T1000 (cell line): ENCODE measurements at regions not wholly inside any gene's neighbourhood (a gene's known extent, or its start where the extent isn't known, plus 50 kb on each side); places are given as distances from the start of the nearest gene placed in this dataset.

ENCODE experiments used
- DNase-seq: peaks from one replicate; lab custom pipeline; 2025; ENCODE audit warnings: mixed read lengths; lab: John Stamatoyannopoulos, UW

GRCh38 chr6:95243053-95243452 lies 334.3 kb upstream of the MANEA start:
- DNase-seq: no peak

- no peak for DNase-seq
Measured at GRCh38 chr6:95244751-95245150, 332.6 kb upstream of the MANEA start.

GRCh38 chr6:95248499-95248898 lies 328.8 kb upstream of the MANEA start:
- no peak for DNase-seq

DNA sequence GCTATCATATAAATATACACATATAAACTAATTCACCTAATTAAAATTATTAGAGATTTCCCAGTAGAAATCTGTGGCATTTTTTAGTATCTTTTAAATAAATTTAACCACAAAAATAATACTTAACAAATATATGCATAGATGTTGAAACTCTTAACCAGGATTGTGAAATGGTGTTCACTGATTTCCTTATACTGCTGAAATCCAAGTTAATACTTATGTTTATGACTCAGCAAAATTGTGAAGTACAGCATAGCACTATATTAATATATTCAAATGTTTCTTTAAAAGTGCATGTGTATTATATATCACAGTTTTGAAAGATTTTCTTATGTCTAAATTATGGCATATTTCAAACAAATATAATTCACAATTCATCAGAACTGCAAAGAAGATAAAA lies 328.2 kb upstream of the MANEA start:
- DNase-seq: no peak

- DNase-seq: no peak
Measured at GRCh38 chr6:95249661-95250060, 327.7 kb upstream of the MANEA start.

DNA sequence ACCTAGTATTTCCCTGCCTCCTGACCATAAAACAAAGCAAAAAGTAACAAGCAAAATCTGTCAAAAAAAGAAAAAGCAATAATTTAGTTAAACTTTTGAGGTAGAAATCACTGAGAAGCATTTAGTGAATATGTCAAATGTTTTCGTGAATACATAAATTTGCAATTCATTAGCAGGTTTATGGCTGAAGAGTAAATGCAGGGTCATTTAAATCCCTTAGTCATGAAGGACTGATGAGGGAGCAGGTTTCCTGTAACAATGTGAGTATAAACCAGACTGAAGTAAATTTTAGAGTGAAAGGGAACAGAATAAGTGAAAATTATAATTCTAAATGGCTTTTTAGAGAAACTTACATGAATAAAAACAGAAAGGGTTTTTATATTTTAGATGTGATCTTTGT lies 313.5 kb upstream of the MANEA start:
- no peak for DNase-seq

DNA sequence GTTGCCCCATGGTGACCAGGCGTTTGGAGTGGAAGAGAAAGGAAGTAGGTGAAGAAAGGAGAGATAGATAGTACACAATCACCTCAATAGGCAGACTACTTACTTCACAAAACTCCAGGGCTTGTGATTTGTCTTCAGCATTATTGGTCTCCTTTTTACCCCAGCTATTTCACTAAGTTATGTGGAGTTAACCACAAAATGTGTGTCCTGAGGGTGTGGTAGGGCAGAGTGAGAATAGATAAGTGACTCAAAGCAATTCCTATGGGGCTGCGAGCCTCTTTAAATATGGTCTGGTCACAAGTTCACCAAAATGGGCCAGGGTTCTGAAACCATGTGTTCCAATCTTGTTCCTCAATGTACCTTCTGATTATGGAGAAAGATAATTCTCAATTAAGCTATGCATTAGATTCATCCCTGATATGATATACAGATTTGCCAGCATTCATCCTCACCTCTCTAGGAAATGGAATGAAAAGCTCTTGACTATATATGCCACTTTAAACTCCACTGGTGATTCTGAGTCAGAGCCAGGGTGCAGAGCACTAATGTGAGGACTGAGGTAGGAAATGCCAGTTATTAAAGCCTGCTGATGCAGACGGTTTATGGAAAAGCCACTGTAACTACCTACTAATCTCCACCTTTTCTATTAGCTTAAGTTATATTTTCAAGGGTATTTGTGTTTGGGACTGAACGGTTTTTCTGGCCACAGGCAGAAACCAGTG lies 310.6 kb upstream of the MANEA start:
- DNase-seq: no peak

- no peak for DNase-seq
Measured at GRCh38 chr6:95274686-95275235, 302.6 kb upstream of the MANEA start.

GRCh38 chr6:95279616-95280015 lies 297.7 kb upstream of the MANEA start:
- DNase-seq: no peak

GRCh38 chr6:95280686-95281273 lies 296.6 kb upstream of the MANEA start:
- no peak for DNase-seq

- DNase-seq: no peak
Measured at GRCh38 chr6:95285881-95286280, 291.5 kb upstream of the MANEA start.

GRCh38 chr6:95286874-95287273 lies 290.5 kb upstream of the MANEA start:
- DNase-seq: no peak

DNA sequence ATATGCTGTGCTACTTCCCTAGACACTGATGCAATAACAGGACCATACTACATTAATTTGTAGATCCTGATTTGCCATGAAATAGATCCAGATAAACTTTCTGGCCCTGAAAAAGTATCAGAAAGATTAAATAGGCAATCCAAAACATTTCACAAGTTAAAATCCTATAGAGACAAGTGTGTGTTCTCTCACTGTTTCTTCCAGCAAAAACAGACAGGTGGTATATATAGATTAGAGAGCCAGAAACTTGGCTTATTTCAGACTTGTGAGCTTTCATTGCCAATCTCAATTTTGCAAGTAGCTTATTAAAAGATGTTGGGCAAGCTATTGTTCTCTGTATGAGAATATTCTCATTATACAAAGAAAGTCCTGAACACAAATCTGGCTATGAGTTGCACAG lies 289.1 kb upstream of the MANEA start:
- no peak for DNase-seq

GRCh38 chr6:95292011-95292410 lies 285.3 kb upstream of the MANEA start:
- no peak for DNase-seq

DNA sequence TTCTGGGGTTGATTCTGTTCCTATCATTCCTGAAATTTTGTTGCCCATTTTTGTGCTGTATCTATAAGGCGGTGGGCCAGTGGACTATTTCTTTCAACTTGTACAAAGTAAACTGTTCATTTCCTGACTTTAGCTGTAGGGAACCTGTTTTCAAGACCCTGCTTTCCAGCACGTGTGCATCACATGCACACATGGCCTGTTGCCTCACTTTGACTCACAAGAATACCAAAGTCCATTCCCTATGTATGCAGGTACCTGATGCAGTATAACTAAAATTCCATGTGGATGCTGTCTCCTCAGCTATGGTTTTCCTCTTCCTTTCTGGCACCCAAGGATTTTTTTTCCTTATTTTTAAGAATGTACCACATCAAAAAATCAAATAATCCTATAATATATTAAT lies 284.1 kb upstream of the MANEA start:
- no peak for DNase-seq

- DNase-seq: no peak
Measured at GRCh38 chr6:95294043-95294442, 283.3 kb upstream of the MANEA start.

DNA sequence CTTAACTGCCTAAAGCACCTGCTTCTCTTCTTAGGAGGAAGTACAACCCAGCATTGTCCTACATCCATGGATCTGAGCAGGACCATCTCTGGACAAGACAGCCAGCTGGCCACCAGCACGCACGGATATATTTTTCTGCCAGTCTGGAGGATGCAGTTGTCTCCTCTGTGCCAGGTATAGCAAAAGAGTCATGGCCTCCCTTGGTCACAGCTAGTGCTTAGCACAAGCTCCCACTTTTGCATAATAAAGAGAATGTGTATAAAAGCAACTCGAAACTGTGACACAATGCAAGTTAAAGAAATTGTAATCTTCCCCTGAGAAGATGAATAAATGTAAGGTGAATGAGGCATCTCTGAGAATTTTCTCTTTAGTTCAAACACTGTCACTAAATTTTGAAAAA lies 267.8 kb upstream of the MANEA start:
- DNase-seq: no peak

DNA sequence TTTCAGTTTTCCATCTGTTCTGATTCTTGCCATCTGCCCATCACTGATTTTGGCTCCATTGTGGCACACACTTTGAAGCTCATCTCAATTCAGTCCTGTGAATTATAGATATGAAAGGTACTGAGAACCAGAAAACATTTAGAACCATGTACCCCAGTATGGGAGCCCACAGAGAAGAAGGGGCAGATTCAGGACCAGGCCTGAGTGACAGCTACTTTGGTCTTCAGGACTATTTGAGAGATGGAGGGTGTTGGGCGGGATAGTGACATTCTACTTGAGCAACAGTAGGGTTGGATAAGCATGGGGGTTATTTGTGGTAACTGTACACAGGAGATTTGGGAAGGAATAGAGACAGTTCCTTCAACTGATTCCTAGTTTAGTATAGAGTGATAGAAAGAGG lies 259.2 kb upstream of the MANEA start:
- DNase-seq: no peak

- no peak for DNase-seq
Measured at GRCh38 chr6:95321126-95321525, 256.2 kb upstream of the MANEA start.

- DNase-seq: no peak
Measured at GRCh38 chr6:95325916-95326315, 251.4 kb upstream of the MANEA start.

DNA sequence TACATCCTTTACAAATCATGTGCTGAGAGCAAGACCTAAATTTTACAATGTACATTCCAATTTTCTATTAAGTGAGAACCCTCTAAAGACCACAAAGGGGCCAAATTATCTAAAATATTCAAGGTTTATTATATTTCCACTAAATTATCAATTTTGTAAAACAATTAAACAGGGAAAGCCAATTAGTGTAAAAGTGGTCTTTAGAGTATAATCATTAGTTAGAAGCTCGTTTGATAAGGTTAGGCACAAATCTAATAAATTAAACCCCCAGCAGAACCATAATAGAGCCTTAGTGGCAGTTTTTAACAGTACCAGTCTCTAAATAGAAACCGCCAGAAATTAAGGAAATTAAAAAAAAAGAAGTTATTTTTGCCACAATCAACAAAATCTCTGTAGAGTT lies 249.1 kb upstream of the MANEA start:
- no peak for DNase-seq

DNA sequence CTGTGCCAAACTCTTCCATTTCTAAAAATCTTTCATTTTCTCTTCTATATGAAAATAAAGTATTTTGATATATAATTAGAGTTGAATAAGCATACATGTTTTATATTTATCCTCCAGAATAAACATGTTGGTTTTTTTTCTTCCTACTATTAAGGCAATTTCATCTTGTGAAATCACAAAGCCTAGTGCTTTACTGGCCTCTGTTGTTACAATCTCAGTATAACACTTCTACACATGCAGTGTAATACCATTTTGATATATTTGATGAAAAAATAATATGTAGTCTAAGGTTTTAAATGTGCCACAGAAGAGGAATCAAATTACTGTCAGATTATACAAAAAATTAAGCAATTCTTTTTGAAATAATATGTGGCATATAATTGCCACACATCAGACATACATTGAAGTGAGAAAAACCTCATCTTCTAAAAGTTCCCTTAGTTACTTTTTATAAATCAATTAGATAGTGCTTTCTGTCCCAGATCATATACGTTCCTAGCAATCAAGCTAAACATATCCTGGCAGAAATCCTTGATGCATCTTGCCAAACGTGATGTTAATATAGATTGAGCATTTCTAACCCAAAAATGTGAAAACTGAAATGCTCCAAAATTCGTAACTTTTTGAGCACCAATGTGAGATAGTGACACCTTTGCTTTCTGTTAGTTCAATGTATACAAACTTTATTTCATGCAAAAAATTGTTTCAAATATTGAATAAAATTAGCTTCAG lies 225.1 kb upstream of the MANEA start:
- DNase-seq: no peak

DNA sequence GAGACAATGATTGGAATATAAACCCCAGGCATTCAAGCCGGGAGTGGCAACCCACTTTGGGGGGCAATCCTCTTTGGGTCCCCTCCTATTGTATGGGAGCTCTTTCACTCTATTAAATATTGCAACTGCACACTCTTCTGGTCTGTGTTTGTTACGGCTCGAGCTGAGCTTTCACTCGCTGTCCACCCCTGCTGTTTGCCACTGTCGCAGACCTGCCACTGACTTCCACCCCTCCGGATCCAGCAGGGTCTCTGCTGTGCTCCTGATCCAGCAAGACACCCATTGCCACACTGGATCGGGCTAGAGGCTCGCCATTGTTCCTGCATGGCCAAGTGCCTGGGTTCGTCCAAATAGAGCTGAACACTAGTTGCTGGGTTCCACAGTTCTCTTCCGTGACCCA lies 222.8 kb upstream of the MANEA start:
- no peak for DNase-seq
